ENCODE measurements at regions not wholly inside any gene's neighbourhood (a gene's known extent, or its start where the extent isn't known, plus 50 kb on each side); places are given as distances from the start of the nearest gene placed in this dataset.
"Not testable (repeated sequence)": the region's sequence is repeated elsewhere in the genome, so short reads cannot be mapped to it uniquely, and the experiment has no call there.

DNA sequence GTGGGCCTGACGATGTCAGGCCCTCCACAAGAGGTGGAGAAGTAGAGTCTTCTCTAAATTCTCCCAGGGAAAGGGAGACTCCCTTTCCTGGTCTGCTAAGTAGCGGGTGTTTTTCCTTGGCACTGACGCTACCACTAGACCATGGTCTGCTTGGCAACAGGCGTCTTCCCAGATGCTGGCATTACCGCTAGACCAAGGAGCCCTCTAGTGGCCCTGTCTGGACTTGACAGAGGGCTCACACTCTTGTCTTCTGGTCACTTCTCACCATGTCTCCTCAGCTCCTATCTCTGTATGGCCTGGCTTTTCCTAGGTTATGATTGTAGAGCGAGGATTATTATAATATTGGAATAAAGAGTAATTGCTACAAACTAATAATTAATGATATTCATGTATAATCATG lies 51.1 kb upstream of the RASSF6 start:
- not testable (repeated sequence) for H3K4me3 Mint-ChIP-seq; DNase-seq; H3K27ac Mint-ChIP-seq; H3K27me3 Mint-ChIP-seq (ENCODE audit: insufficient read depth); H3K36me3 Mint-ChIP-seq (ENCODE audit: low read depth); H3K9me3 Mint-ChIP-seq
- peaks cover 33% of the 10 kb centered on the region for H3K4me1 Mint-ChIP-seq (ENCODE audit: low read depth)
- TF ChIP-seq, protein P1, sequence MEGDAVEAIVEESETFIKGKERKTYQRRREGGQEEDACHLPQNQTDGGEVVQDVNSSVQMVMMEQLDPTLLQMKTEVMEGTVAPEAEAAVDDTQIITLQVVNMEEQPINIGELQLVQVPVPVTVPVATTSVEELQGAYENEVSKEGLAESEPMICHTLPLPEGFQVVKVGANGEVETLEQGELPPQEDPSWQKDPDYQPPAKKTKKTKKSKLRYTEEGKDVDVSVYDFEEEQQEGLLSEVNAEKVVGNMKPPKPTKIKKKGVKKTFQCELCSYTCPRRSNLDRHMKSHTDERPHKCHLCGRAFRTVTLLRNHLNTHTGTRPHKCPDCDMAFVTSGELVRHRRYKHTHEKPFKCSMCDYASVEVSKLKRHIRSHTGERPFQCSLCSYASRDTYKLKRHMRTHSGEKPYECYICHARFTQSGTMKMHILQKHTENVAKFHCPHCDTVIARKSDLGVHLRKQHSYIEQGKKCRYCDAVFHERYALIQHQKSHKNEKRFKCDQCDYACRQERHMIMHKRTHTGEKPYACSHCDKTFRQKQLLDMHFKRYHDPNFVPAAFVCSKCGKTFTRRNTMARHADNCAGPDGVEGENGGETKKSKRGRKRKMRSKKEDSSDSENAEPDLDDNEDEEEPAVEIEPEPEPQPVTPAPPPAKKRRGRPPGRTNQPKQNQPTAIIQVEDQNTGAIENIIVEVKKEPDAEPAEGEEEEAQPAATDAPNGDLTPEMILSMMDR (IDR thresholded peaks at IDR 0.05): peak; percentile 47

- no peak overlapping the region for H3K4me3 Mint-ChIP-seq
- H3K27me3 Mint-ChIP-seq (ENCODE audit: insufficient read depth): no peaks in the 10 kb centered on the region
- H3K9me3 Mint-ChIP-seq: no peaks in the 10 kb centered on the region
- no peak for DNase-seq
- peaks cover 44% of the 10 kb centered on the region for H3K4me1 Mint-ChIP-seq (ENCODE audit: low read depth)
- TF ChIP-seq, protein P1 (IDR thresholded peaks at IDR 0.05): no peak
- no peaks in the 10 kb centered on the region for H3K36me3 Mint-ChIP-seq (ENCODE audit: low read depth)
- no peak overlapping the region for H3K27ac Mint-ChIP-seq
These were observed 53.0 kb upstream of the RASSF6 start for GRCh38 chr4:73673286-73673685.

GRCh38 chr4:73674451-73674919 lies 54.2 kb upstream of the RASSF6 start:
- Mint-ChIP-seq H3K4me1 (ENCODE audit: low read depth) (peaks cover 38% of the 10 kb centered on the region), H3K4me3 (no peak overlapping the region), H3K36me3 (ENCODE audit: low read depth) (no peaks in the 10 kb centered on the region), H3K9me3 (no peaks in the 10 kb centered on the region), H3K27ac (peak overlapping the region; percentile 37; the same call in 1 of the 2 replicates), H3K27me3 (ENCODE audit: insufficient read depth) (no peaks in the 10 kb centered on the region)
- TF ChIP-seq, protein P1 (IDR thresholded peaks at IDR 0.05): no peak
- DNase-seq: peak; percentile 56

DNA sequence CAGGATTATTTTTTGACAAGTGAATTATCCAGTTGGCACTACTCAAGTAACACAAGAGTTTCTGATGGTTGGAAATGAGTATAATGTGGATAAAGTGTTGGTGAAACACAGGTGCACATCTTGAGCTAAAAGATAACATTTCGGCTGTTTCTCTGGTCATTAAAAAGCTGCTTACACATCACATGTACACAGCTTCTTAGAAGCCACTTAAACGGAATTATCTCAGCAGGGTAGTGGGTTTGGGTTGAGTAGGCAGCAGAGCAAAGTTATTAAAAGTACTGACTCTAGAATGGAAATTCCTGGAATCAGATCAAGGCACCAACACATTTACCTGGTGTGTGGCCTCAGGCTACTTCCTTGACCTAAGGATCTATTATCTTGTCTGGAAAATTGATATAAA lies 55.4 kb upstream of the RASSF6 start:
- Mint-ChIP-seq H3K36me3 (ENCODE audit: low read depth) (no peaks in the 10 kb centered on the region), H3K4me3 (no peak overlapping the region), H3K27me3 (ENCODE audit: insufficient read depth) (no peaks in the 10 kb centered on the region), H3K4me1 (ENCODE audit: low read depth) (peaks cover 43% of the 10 kb centered on the region), H3K9me3 (no peaks in the 10 kb centered on the region), H3K27ac (no peak overlapping the region)
- DNase-seq: no peak
- TF ChIP-seq, protein P1 (IDR thresholded peaks at IDR 0.05): no peak

- no peak for DNase-seq
These were observed 55.9 kb upstream of the RASSF6 start for GRCh38 chr4:73676136-73676535.

More at GRCh38 chr4:73676136-73676535, 55.9 kb upstream of the RASSF6 start:
- no peaks in the 10 kb centered on the region for H3K36me3 Mint-ChIP-seq (ENCODE audit: low read depth)
- H3K9me3 Mint-ChIP-seq: no peaks in the 10 kb centered on the region
- no peak overlapping the region for H3K27ac Mint-ChIP-seq
- H3K4me1 Mint-ChIP-seq (ENCODE audit: low read depth): peaks cover 46% of the 10 kb centered on the region
- H3K27me3 Mint-ChIP-seq (ENCODE audit: insufficient read depth): no peaks in the 10 kb centered on the region
- TF ChIP-seq, protein P1 (IDR thresholded peaks at IDR 0.05): no peak
- H3K4me3 Mint-ChIP-seq: no peak overlapping the region
